ENCODE measurements at regions not wholly inside any gene's neighbourhood (a gene's known extent, or its start where the extent isn't known, plus 50 kb on each side); places are given as distances from the start of the nearest gene placed in this dataset.

- TF ChIP-seq CTCF (IDR thresholded peaks at IDR 0.05; ENCODE audit: borderline replicate concordance, extremely low read depth, low read length, poor library complexity, severe bottlenecking) (no peak), EZH2 (IDR thresholded peaks at IDR 0.05; ENCODE audit: borderline replicate concordance, low read depth, low read length, severe bottlenecking) (no peak)
These were observed 82.4 kb upstream of the PDE1C start for GRCh38 chr7:32152576-32152975.

Data from DND-41 (cell line).